CD14-positive monocyte (primary cell): ENCODE measurements at regions not wholly inside any gene's neighbourhood (a gene's known extent, or its start where the extent isn't known, plus 50 kb on each side); places are given as distances from the start of the nearest gene placed in this dataset.

ENCODE experiments used
- DNase-seq, 3 donors: peaks; one replicate each; pipeline ENCODE4 v3.0.0-alpha.2; 2011 to 2022
- H2AFZ ChIP-seq: 2 replicates; pipeline ENCODE4 v1.6.0; 2012; ENCODE audit warnings: mild to moderate bottlenecking, low read depth, low read length, inconsistent platforms; ENCODE audit not compliant: insufficient read depth, poor library complexity, severe bottlenecking
- H3K27ac ChIP-seq, 2 donors: 1 replicate in 1 of 2; 2 replicates in 1 of 2; pipeline ENCODE4 v1.5.1; 2012 to 2013; ENCODE audit warnings: low read length in 2 of 2, control low read depth in 1 of 2, inconsistent platforms in 1 of 2, low read depth in 1 of 2, mild to moderate bottlenecking in 1 of 2
- H3K27me3 ChIP-seq, 2 donors: one replicate each; pipeline versions ENCODE4 v1.6.0 to v1.6.1; 2011 to 2013; ENCODE audit warnings: low read length in 2 of 2; ENCODE audit not compliant: control insufficient read depth in 2 of 2, insufficient read depth in 2 of 2
- H3K36me3 ChIP-seq, 2 donors: replicated peaks in 1 of 2; 1 replicate in 1 of 2; 2 replicates in 1 of 2; pipeline versions ENCODE4 v1.5.1 to v1.6.1; 2012 to 2013; ENCODE audit warnings: low read length in 2 of 2, control low read depth in 1 of 2, inconsistent platforms in 1 of 2, mild to moderate bottlenecking in 1 of 2; ENCODE audit not compliant: insufficient read depth in 2 of 2, control insufficient read depth in 1 of 2
- H3K4me1 ChIP-seq, 2 donors: 1 replicate in 1 of 2; 2 replicates in 1 of 2; pipeline versions ENCODE4 v1.5.1 to v1.6.1; 2012 to 2013; ENCODE audit warnings: low read length in 2 of 2, control low read depth in 1 of 2, inconsistent platforms in 1 of 2, mild to moderate bottlenecking in 1 of 2, moderate library complexity in 1 of 2; ENCODE audit not compliant: insufficient read depth in 2 of 2, control insufficient read depth in 1 of 2
- H3K4me2 ChIP-seq: replicated peaks from 2 replicates; pipeline ENCODE3; 2012; ENCODE audit warnings: low read length, moderate library complexity, mild to moderate bottlenecking; ENCODE audit not compliant: poor library complexity, severe bottlenecking; ENCODE audit errors: extremely low read depth
- H3K4me3 ChIP-seq, 3 experiments: fragments of 200-600 bp in 1 of 3; sonication (generic) in 1 of 3; replicated peaks in 1 of 3; 1 replicate in 2 of 3; 2 replicates in 1 of 3; pipeline ENCODE4 v1.5.1; 2011 to 2013; ENCODE audit warnings: low read length in 3 of 3, mild to moderate bottlenecking in 3 of 3, control low read depth in 2 of 3, low read depth in 2 of 3, inconsistent platforms in 1 of 3, moderate library complexity in 1 of 3
- H3K79me2 ChIP-seq: 2 replicates; pipeline ENCODE4 v1.6.0; 2012; ENCODE audit warnings: mild to moderate bottlenecking, control low read depth, inconsistent platforms, low read length, moderate library complexity; ENCODE audit not compliant: insufficient read depth
- H3K9ac ChIP-seq: 2 replicates; pipeline ENCODE4 v1.6.0; 2017; ENCODE audit warnings: low read length, mild to moderate bottlenecking; ENCODE audit not compliant: insufficient read depth, poor library complexity, severe bottlenecking
- H3K9me3 ChIP-seq, 2 donors: replicated peaks in 1 of 2; 1 replicate in 1 of 2; 2 replicates in 1 of 2; pipeline versions ENCODE4 v1.5.1 to v1.6.1; 2012 to 2013; ENCODE audit warnings: low read length in 2 of 2, control low read depth in 1 of 2; ENCODE audit not compliant: control insufficient read depth in 1 of 2, insufficient read depth in 1 of 2
- H4K20me1 ChIP-seq: 2 replicates; pipeline ENCODE4 v1.6.0; 2012; ENCODE audit warnings: mild to moderate bottlenecking, low read length, control low read depth, moderate library complexity; ENCODE audit not compliant: insufficient read depth
- H3K27ac Mint-ChIP-seq, 7 donors: one replicate each; pipeline ENCODE4 v1.8.0; 2020; ENCODE audit warnings: mild to moderate bottlenecking in 7 of 7, mixed read lengths in 7 of 7, moderate library complexity in 6 of 7, inconsistent platforms in 2 of 7
- H3K27me3 Mint-ChIP-seq, 3 donors: one replicate each; pipeline ENCODE4 v1.8.0; 2021 to 2022; ENCODE audit warnings: low read depth in 3 of 3, mild to moderate bottlenecking in 3 of 3, mixed read lengths in 3 of 3, moderate library complexity in 3 of 3, inconsistent platforms in 1 of 3
- H3K36me3 Mint-ChIP-seq, 2 donors: one replicate each; pipeline ENCODE4 v1.8.0; 2020; ENCODE audit warnings: mixed read lengths in 2 of 2, inconsistent platforms in 1 of 2, mild to moderate bottlenecking in 1 of 2
- H3K4me1 Mint-ChIP-seq: one replicate; pipeline ENCODE4 v1.8.0; 2020; ENCODE audit warnings: mild to moderate bottlenecking, mixed read lengths
- H3K4me3 Mint-ChIP-seq, 2 donors: one replicate each; pipeline ENCODE4 v1.8.0; 2020; ENCODE audit warnings: mild to moderate bottlenecking in 2 of 2, mixed read lengths in 2 of 2, moderate library complexity in 1 of 2
- H3K9me3 Mint-ChIP-seq, 7 donors: one replicate each; pipeline ENCODE4 v1.8.0; 2020 to 2022; ENCODE audit warnings: mixed read lengths in 7 of 7, mild to moderate bottlenecking in 6 of 7, moderate library complexity in 6 of 7, inconsistent platforms in 2 of 7
- WGBS: methylation state at CpG from one replicate; pipeline ENCODE4 v1.1.5; 2013; ENCODE audit warnings: missing lambda C conversion rate; ENCODE audit not compliant: insufficient coverage; 5-methylcytosine and 5-hydroxymethylcytosine counted together
- intact Hi-C, 2 donors: fragments of 100-400 bp; cut with micrococcal nuclease; formaldehyde crosslinking; loops; one replicate each; pipeline versions ENCODE4 v1.15.0 to v1.15.1; 2023
- TF ChIP-seq, protein P1 (sequence below): fragments of 200-600 bp; IDR thresholded peaks from one replicate; pipeline ENCODE4 v1.8.0; 2022; ENCODE audit warnings: antibody characterized with exemption, mild to moderate bottlenecking

GRCh38 chr2:189300916-189301315 is 121.4 kb upstream of the COL5A2 start:
- Mint-ChIP-seq H3K36me3 (no peaks in the 10 kb centered on the region), H3K4me3 (no peak overlapping the region), H3K9me3 (no peaks in the 10 kb centered on the region), H3K27ac (no peak overlapping the region), H3K4me1 (no peaks in the 10 kb centered on the region), H3K27me3 (peaks cover 0 to 2% (median 0%) of the 10 kb centered on the region in 3 donors)
- no peak for DNase-seq
- Histone ChIP-seq H3K9ac (no peak overlapping the region), H3K36me3 (no peaks in the 10 kb centered on the region), H3K4me3 (no peak overlapping the region), H3K27ac (no peak overlapping the region), H3K9me3 (no peaks in the 10 kb centered on the region), H3K4me2 (no peak overlapping the region), H3K79me2 (no peaks in the 10 kb centered on the region), H3K4me1 (no peaks in the 10 kb centered on the region), H2AFZ (no peak overlapping the region), H4K20me1 (no peaks in the 10 kb centered on the region), H3K27me3 (no peaks in the 10 kb centered on the region)
- intact Hi-C loops, result no loop called here
- TF ChIP-seq, protein P1, sequence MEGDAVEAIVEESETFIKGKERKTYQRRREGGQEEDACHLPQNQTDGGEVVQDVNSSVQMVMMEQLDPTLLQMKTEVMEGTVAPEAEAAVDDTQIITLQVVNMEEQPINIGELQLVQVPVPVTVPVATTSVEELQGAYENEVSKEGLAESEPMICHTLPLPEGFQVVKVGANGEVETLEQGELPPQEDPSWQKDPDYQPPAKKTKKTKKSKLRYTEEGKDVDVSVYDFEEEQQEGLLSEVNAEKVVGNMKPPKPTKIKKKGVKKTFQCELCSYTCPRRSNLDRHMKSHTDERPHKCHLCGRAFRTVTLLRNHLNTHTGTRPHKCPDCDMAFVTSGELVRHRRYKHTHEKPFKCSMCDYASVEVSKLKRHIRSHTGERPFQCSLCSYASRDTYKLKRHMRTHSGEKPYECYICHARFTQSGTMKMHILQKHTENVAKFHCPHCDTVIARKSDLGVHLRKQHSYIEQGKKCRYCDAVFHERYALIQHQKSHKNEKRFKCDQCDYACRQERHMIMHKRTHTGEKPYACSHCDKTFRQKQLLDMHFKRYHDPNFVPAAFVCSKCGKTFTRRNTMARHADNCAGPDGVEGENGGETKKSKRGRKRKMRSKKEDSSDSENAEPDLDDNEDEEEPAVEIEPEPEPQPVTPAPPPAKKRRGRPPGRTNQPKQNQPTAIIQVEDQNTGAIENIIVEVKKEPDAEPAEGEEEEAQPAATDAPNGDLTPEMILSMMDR, result no peak

DNA sequence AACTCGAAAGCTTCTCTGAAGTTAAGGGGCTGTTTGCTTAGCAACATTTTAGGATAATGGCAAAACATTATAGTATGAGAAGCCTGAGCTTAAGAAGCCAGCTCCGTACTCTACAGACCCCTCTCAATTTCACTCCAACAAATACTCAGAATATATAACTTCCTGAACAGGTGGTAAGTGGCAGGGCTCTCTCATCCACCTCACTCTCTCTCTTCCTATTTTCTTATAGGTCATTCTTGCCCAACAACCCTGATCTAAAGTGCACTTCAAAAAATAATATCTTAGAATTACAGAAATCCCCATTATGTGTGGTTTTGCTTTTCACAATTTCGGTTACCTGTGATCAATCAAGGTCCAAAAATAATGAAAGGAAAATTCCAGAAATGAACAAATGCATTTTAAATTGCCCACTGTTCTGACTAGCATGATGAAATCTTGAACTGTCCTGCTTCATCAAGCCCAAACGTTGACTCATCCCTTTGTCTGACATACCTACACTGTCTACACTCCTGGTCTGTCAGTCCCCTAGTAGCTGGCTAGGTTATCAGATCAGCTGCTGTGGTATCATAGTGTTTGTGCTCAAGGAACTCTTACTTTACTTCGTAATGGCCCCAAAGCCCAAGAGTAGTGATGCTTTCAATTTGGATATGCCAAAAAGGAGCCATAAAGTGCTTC is 122.8 kb upstream of the COL5A2 start:
- Histone ChIP-seq H3K27me3 (no peaks in the 10 kb centered on the region), H3K4me1 (no peaks in the 10 kb centered on the region)

More for the DNA sequence above, 122.8 kb upstream of the COL5A2 start:
- intact Hi-C loops, result no loop called here
- H3K9ac ChIP-seq, result no peak overlapping the region
- no peak overlapping the region for H3K4me2 ChIP-seq
- TF ChIP-seq, protein P1, result no peak
- H3K9me3 ChIP-seq, result no peaks in the 10 kb centered on the region
- Mint-ChIP-seq H3K36me3 (no peaks in the 10 kb centered on the region), H3K27ac (no peak overlapping the region), H3K4me3 (no peak overlapping the region), H3K4me1 (no peaks in the 10 kb centered on the region), H3K27me3 (peaks cover 0 to 2% (median 0%) of the 10 kb centered on the region in 3 donors), H3K9me3 (peaks cover 0 to 1% (median 0%) of the 10 kb centered on the region in 7 donors)
- H2AFZ ChIP-seq, result no peak overlapping the region
- no peaks in the 10 kb centered on the region for H3K79me2 ChIP-seq
- no peak overlapping the region for H3K4me3 ChIP-seq
- no CpG with 5 or more reads among the region's 5 CpGs for WGBS
- no peak for DNase-seq
- H3K27ac ChIP-seq, result no peak overlapping the region
- H4K20me1 ChIP-seq, result no peaks in the 10 kb centered on the region
- H3K36me3 ChIP-seq, result no peaks in the 10 kb centered on the region
